ENCODE measurements at regions not wholly inside any gene's neighbourhood (a gene's known extent, or its start where the extent isn't known, plus 50 kb on each side); places are given as distances from the start of the nearest gene placed in this dataset.
"Not testable (repeated sequence)": the region's sequence is repeated elsewhere in the genome, so short reads cannot be mapped to it uniquely, and the experiment has no call there.

DNA sequence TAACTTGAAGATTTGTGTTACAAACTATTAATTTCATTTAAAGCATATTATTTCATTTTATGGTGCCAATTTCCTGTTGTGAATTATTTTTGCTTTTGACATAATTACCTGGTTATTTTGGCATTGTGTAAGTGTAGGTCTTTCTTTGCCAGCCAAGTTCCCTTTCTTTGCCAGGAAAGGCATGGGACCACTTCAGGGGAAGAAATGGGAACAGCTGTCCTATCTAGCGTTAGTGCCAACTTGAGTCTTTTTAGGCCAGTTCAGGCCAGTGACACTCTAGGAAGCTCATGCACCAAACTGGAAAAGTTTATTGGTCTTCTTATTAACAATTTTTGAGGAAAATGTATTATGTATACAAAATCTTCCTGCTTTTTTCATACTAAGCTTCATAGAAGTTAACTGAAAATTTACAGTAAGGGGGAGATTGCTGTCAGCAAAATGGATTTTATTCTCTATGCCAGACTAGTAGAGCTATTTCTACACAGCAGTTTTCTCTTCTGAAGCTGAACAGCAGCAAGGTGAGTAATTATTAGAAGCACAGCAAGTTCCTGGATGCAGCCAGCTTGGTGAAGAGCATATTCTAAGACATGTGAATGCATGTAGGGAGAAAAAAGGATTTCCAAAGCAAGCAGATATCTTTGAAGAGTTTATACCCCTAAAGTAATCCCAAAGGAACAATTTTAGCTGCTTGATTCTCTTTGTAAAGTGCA, 914.6 kb upstream of the ADGRL4 start:
- DNase-seq (ENCODE audit: low read depth): no peak
- H3K4me3 ChIP-seq (ENCODE audit: low read depth, low read length): no peak overlapping the region

DNA sequence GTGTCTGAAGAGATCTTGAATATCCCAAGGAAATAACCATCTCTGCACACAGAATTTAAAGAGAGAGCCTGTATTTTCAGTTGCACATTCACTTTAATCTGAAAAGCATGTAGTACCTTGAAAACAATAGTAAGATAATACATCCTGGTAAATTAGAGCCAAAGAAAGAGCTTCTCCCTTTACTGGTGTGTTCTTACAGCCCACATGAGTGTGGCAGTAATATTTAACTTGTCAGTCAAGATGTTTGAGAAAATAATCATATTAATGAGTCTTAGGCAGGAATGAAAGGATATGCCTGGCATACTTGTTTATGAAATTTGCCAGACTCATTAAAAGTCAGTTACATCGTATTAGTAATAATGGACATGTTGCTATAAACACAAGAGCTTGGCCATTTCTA, 908.4 kb upstream of the ADGRL4 start:
- DNase-seq (ENCODE audit: low read depth): no peak
- no peak overlapping the region for H3K4me3 ChIP-seq (ENCODE audit: low read depth, low read length)

DNA sequence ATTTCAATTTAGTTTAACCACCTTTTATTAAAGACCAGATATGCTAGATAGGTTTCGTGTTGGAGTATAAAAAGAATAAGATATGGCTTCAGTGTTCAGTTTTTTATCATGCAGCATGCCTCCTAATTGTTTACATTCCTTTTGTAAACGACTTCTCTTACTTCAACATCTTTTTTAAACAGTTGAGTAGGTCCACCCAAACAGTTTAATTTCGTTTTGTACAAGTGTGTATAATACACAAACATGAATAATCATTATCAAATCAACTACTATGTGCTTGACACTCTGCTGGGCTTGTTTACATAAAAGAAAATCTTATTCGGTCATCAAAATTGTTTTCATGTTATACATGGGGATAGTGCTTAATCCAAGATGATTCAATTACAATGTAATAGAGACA, 906.3 kb upstream of the ADGRL4 start:
- no peak for DNase-seq (ENCODE audit: low read depth)
- no peak overlapping the region for H3K4me3 ChIP-seq (ENCODE audit: low read depth, low read length)

DNA sequence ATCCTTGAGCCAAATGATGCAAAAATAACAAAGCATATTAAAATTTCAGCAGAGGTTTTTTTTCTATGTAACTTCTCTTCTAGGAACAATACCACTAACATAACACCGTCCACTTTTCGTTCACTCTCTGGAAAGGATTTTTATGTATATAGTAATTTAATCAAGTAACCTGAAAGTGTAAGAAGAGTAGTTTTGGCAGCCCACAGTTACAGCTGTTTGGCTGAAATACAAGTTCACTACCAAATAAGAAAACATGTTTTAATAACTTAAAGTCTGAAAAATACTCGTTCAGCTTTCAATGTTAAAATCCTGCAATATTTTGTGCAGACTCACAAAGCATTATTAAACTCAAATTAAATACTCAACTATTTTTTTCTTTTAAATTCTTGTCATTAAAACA, 896.8 kb upstream of the ADGRL4 start:
- peak; percentile 6 for DNase-seq (ENCODE audit: low read depth)
- no peak overlapping the region for H3K4me3 ChIP-seq (ENCODE audit: low read depth, low read length)

DNA sequence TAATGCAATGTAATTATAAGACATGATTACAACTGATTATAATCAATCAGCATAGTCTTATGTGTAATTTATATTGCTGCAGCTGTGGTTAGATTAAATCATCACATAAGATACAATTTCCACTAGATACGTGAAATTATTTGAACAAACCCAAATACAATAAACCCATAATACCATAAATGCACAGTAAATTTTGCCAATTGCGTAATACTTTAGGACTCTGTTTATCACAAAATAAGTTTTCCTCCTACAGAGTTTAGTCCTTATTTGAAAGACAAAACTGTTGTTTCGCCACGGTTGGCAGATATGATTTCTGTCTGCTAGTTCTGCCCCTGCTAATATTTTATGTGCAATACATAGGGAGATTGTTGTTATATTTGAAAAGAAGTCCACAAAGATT, 895.9 kb upstream of the ADGRL4 start:
- H3K4me3 ChIP-seq (ENCODE audit: low read depth, low read length): no peak overlapping the region
- DNase-seq (ENCODE audit: low read depth): no peak

DNA sequence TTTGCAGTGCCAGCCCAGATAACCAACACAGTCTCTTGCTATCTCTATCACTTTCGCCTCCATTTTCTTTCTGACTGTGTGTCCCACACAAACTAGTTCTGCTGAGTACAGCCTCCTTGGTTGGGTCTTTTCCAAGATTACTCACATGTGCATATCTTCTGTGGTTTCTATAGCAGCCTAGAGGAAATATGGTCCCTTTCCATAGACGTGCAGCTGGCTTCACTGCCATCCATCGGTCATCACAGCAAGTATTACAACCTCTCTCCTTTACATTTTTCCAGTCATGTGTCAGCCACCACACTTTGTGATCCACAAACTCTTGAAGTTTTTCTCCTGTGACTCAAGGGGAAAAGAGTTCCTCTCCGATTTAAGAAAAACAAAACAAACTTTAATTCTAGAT, 893.4 kb upstream of the ADGRL4 start:
- peak; percentile 95 for DNase-seq (ENCODE audit: low read depth)
- H3K4me3 ChIP-seq (ENCODE audit: low read depth, low read length): no peak overlapping the region

DNA sequence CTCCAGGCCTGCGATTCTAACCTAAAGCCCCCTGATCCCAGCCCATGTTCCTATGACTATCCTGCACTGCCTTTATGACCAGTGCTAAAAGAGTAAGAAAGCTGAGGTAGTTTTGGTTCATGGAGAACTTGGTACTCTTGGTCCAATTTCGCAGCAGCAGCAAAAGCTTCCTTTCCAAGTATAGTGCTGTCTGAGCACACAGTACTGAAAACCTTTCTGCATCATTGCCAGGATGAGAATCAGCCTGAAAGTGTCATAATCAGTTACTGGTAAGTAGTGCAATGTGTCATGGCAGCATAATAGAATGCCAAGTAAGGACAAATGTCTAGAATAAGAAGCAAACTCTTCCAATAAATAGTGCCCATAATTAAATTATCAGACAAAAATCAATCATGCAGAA, 889.6 kb upstream of the ADGRL4 start:
- H3K4me3 ChIP-seq (ENCODE audit: low read depth, low read length): no peak overlapping the region

DNA sequence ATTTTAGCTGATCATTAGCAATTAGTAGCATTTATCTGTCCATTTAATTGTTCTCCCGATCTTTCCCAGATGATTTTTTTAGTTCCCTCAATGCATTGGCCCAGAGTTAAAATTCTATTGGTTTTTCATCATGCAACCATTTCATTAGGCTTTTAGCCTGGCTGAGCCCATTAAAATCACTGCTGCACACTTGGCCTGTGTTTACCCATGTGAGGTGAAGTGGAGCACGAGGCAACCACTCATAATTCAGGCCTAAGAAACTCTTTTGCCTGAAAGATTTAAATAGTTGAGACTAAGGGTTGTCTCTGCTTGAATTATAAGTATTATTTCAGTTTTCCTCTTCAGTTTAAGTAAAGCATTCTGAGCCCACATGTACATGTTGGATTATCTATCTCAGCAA, 889.0 kb upstream of the ADGRL4 start:
- DNase-seq (ENCODE audit: low read depth): no peak
- H3K4me3 ChIP-seq (ENCODE audit: low read depth, low read length): no peak overlapping the region

More for the DNA sequence above, 889.6 kb upstream of the ADGRL4 start:
- DNase-seq (ENCODE audit: low read depth): no peak

DNA sequence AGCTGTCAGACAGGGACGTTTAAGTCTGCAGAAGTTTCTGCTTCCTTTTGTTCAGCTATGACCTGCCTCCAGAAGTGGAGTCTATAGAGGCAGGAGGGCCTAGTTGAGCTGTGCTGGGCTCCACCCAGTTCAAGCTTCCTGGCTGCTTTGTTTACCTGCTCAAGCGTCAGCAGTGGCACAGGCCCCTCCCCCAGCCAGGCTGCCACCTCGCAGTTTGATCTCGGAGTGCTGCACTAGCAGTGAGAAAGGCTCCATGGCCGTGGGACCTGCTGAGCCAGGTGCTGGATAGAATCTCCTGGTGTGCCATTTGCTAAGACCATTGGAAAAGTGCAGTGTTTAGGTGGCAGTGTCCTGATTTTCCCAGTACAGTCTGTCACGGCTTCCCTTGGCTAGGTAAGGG, 887.6 kb upstream of the ADGRL4 start:
- DNase-seq (ENCODE audit: low read depth); H3K4me3 ChIP-seq (ENCODE audit: low read depth, low read length): not testable (repeated sequence)

DNA sequence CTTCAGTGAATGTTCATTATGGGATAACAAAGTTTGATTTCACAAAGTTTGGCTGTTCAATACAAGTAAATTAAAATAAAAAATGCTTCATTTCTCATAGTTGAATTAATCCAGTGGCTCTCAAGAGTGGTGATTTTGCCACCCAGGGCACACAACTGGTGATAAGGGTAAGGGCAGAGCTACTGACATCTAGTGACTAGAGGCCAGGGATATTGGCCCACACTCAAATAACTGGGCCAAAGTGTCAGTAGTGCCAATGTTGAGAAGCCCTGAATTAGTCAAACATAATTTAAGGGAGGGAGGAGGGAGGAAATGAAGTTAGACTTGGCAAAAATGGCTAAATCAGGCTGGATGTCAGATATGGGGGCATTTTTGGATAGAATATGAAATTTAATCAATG, 880.5 kb upstream of the ADGRL4 start:
- no peak overlapping the region for H3K4me3 ChIP-seq (ENCODE audit: low read depth, low read length)
- DNase-seq (ENCODE audit: low read depth): no peak

DNA sequence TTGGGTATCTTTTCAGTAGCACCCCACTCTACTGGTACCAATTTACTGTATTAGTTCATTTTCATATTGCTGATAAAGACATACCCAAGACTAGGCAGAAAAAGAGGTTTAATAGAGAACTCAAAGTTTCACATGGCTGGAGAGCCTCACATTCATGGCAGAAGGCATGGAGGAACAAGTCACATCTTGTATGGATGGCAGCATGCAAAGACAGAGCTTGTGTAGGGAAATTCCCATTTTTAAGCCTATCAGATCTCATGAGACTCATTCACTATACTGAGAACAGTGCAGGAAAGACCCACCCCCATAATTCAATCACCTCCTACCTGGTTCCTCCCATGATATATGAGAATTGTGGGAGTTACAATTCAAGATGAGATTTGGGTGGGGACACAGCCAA, 878.6 kb upstream of the ADGRL4 start:
- H3K4me3 ChIP-seq (ENCODE audit: low read depth, low read length): no peak overlapping the region
- no peak for DNase-seq (ENCODE audit: low read depth)

DNA sequence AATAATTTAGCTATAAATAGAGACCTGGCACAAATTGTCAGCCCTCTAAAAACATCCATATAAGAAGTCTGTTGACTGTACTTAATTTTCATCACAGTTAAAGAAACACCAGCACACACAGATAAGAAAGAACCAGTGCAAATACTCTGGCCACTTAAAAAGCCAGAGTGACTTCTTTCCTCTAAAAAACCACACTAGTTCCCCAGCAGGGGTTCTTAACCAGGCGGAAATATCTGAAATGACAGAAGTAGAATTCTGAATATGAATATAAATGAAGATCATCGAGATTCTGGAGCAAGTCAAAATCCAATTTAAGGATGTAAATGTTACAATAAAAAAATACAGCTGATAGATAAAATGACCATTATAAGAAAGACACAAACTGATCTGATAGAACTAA, 870.6 kb upstream of the ADGRL4 start:
- H3K4me3 ChIP-seq (ENCODE audit: low read depth, low read length): no peak overlapping the region
- no peak for DNase-seq (ENCODE audit: low read depth)

DNA sequence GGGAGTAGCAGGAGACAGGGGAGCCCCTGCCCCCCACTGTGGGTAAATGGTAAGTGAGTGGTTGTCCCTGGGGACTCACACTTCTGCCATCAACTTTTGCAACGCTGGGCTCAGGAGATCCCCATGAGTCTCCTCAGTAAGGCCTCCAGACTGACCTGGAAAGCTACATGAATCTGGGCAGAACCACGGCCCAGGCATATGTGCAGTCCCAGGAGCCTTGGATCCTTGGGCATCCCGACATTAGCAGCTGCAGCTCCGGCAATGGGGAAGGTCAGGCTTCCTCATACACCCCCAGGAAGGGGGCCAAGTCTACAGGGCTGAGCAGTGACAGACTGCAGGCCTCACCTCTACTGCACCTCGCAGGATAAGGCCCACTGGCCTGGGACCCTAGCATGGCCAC, 868.7 kb upstream of the ADGRL4 start:
- H3K4me3 ChIP-seq (ENCODE audit: low read depth, low read length): no peak overlapping the region
- DNase-seq (ENCODE audit: low read depth): no peak

DNA sequence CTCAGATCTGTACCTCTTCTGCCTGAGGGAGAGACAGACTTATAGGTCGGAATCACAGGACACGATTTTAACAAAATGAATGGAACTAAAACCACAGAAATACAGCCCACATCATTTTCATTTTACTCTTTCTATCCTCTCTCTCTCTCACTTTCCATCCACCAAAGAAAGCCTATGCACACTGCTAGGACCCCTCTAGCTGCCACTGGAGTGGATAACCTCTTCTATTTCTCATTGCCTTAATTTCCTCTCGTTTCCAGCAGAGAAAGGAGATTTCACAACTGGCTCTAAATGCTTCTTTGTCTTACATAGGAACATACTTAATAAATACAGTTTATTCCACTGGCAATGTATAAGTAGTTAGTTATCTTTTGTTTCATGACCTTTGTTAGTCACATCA, 867.8 kb upstream of the ADGRL4 start:
- no peak for DNase-seq (ENCODE audit: low read depth)

DNA sequence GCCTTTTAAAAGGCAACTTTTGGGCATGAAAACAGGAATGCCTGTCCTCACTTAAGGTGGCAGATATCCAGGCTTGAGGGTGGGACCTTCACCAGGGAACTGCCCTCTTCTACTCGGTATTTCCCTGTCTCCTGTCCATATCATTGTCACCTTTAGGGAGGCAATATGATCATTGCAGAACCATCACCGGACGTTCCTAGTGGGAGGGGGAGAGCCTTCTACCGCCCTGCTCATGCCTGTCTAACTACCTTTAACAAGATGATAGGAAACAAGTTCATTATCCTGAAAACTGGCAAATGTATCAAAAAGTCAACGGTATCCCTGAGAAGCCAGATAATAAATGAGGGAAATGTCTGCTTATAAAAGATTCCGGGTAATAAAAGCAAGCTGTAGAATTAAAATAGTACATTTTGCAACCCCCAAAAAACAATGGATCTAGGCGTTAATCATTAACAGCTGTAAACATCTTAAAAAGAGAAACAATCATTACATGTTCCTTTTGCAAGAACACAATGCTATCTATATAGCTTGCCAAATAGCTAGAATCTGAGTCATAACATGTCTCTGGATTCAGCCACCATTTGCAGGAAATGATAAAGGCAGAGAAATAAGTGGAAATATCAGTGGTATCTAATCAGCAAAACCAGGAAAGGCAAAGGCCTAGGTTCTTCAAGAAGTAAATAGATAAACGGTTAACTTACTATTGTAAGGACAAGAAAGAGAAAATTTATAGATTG, 852.9 kb upstream of the ADGRL4 start:
- H3K4me3 ChIP-seq (ENCODE audit: low read depth, low read length): no peak overlapping the region
- peak; percentile 58 for DNase-seq (ENCODE audit: low read depth)

More for the DNA sequence above, 867.8 kb upstream of the ADGRL4 start:
- H3K4me3 ChIP-seq (ENCODE audit: low read depth, low read length): no peak overlapping the region

DNA sequence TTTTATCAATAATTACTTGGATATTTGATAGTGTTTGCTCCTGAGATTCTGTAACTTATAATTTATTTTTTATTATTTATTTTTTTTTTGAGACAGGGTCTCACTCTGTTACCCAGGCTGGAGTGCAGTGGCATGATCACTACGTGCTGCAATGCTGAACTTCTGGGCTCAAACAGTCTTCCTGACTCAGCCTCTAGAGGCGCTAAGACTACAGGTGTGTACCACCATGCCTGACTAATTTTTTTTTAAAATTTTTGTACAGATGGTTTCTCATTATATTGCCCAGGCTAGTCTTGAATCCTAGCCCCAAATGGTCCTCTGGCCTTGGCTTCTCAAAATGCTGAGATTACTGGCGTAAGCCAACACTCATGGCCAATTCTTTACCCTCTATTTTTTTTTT, 845.5 kb upstream of the ADGRL4 start:
- no peak overlapping the region for H3K4me3 ChIP-seq (ENCODE audit: low read depth, low read length)
- no peak for DNase-seq (ENCODE audit: low read depth)

DNA sequence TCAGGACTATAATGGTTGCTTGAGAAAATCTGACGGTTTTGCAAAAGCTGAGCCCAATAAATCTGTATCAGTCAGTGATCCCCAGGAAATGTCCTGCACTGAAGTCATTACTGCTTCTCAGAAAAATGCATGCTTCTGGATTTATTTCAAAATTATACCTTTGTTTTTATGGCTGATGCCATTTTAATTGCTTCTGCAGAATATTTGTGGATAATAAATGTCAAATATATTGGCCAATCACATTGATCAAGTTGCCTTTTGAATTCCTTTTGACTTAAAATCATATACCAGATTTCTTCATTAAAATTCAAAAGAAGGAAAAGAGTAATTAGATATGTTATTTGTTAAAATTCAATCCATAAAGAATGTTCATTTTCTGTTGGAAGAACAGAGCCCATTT, 842.9 kb upstream of the ADGRL4 start:
- no peak for DNase-seq (ENCODE audit: low read depth)
- H3K4me3 ChIP-seq (ENCODE audit: low read depth, low read length): no peak overlapping the region

DNA sequence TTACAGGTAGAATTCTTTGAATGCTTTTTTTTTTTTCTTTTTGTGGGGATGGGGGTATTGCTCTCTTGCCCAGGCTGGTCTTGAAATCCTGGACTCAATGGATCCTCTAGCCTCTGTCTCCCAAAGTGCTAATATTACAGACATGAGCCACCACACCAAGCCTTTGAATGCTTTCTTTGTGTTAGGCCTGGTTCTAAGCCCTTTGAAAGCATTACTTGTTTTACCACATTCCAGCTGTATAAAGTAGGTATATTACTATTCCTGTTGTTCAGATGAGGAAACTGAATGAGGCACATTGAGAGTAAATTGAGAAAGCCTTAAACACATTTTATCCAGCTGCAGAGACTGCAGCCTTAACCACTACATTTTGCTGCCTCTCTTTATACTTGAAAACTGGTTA, 841.8 kb upstream of the ADGRL4 start:
- no peak for DNase-seq (ENCODE audit: low read depth)
- H3K4me3 ChIP-seq (ENCODE audit: low read depth, low read length): no peak overlapping the region

DNA sequence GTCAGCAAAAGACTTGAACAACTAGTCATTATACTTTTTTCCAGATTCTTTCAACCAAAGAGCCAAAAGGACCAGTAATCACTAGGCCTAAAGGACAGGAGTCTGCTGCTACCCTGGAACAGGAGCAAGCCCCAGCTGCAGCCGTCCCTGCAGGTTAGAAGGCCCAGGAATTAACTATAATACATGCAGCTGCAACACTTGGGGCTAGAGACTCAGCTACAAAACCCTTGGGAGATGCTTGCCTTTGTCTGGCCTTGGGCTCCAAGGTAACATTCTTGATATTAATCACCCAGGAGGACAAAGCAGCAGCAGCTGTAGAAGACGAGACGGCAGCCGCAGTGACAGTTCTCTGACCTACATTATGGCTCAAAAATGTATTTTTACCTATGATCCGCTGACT, 841.2 kb upstream of the ADGRL4 start:
- DNase-seq (ENCODE audit: low read depth): no peak
- no peak overlapping the region for H3K4me3 ChIP-seq (ENCODE audit: low read depth, low read length)

DNA sequence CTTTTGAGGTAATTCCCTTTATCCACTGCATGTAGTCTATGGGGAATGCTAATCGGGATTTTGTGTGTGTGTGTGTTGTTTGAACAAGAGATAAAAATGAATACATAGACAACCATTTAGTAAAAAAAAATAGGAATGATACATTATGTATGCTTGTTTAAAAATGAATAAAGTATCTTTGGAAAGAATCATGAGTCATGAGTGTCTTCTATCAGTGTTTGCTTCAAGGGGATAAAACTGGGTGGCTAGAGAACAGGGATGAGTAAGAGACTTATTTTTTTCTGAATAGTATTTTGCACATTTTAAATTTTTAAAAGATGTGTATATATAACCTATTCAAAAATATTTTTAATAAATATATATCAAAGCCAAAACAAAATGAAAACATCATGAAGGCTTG, 839.4 kb upstream of the ADGRL4 start:
- DNase-seq (ENCODE audit: low read depth): peak; percentile 29
- H3K4me3 ChIP-seq (ENCODE audit: low read depth, low read length): no peak overlapping the region

DNA sequence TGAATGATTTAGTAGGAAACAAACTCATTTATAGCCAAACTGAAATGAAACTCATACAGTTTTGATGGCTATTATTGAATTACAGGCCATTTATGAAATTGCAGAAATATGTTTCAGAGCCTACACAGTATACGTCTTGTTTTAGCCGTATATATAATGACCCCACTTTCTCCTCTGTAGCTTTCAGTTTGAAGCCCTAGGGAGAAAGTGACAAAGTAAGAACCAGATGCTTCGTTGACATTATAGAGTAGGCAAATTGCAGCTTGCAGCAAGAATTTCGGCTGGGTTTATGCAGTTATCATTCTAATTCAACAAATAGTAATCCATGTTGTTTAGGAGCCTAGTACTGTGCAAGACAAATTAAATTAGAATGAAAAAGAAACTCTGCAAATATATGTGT, 836.3 kb upstream of the ADGRL4 start:
- no peak for DNase-seq (ENCODE audit: low read depth)

More for the DNA sequence above, 836.3 kb upstream of the ADGRL4 start:
- H3K4me3 ChIP-seq (ENCODE audit: low read depth, low read length): no peak overlapping the region

All from skeletal muscle cell (primary cell).